ENCODE measurements at regions not wholly inside any gene's neighbourhood (a gene's known extent, or its start where the extent isn't known, plus 50 kb on each side); places are given as distances from the start of the nearest gene placed in this dataset.

DNA sequence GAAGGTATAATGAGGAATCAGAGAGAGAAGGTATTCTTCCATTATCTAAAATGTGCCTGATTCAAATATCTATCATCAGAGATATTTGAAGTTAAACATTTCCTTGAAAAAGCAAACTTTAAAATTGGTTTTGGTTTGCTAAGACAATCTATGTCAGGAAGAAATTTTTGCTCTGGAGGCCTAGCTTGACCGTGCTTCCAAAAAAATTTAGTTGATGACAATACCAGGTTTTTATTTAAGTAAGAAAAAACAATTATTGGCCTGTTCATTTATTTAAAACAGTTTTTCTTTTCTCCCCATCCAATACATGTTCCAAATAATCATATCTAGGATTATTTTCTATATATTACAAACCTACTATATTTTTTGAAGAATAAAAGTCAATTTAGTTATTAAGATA is 75.3 kb downstream of the OTOL1 start:
- Mint-ChIP-seq H3K4me3 (no peak overlapping the region), H3K36me3 (no peaks in the 10 kb centered on the region), H3K27me3 (ENCODE audit: low read depth) (no peaks in the 10 kb centered on the region), H3K4me1 (peaks cover 10% of the 10 kb centered on the region), H3K9me3 (no peaks in the 10 kb centered on the region), H3K27ac (no peak overlapping the region)
- TF ChIP-seq, protein P1, sequence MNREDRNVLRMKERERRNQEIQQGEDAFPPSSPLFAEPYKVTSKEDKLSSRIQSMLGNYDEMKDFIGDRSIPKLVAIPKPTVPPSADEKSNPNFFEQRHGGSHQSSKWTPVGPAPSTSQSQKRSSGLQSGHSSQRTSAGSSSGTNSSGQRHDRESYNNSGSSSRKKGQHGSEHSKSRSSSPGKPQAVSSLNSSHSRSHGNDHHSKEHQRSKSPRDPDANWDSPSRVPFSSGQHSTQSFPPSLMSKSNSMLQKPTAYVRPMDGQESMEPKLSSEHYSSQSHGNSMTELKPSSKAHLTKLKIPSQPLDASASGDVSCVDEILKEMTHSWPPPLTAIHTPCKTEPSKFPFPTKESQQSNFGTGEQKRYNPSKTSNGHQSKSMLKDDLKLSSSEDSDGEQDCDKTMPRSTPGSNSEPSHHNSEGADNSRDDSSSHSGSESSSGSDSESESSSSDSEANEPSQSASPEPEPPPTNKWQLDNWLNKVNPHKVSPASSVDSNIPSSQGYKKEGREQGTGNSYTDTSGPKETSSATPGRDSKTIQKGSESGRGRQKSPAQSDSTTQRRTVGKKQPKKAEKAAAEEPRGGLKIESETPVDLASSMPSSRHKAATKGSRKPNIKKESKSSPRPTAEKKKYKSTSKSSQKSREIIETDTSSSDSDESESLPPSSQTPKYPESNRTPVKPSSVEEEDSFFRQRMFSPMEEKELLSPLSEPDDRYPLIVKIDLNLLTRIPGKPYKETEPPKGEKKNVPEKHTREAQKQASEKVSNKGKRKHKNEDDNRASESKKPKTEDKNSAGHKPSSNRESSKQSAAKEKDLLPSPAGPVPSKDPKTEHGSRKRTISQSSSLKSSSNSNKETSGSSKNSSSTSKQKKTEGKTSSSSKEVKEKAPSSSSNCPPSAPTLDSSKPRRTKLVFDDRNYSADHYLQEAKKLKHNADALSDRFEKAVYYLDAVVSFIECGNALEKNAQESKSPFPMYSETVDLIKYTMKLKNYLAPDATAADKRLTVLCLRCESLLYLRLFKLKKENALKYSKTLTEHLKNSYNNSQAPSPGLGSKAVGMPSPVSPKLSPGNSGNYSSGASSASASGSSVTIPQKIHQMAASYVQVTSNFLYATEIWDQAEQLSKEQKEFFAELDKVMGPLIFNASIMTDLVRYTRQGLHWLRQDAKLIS (CRISPR knock-in tag; IDR thresholded peaks at IDR 0.05; ENCODE audit: borderline replicate concordance) = no peak
- TF ChIP-seq MYBL2 (CRISPR knock-in tag; IDR thresholded peaks at IDR 0.05) (no peak), SMAD4 (CRISPR knock-in tag; IDR thresholded peaks at IDR 0.05) (no peak), NR2C2 (CRISPR knock-in tag; IDR thresholded peaks at IDR 0.05) (no peak), RELA (CRISPR knock-in tag; IDR thresholded peaks at IDR 0.05; ENCODE audit: borderline replicate concordance) (no peak), ZNF416 (CRISPR knock-in tag; IDR thresholded peaks at IDR 0.05) (no peak), IRF2 (CRISPR knock-in tag; IDR thresholded peaks at IDR 0.05; ENCODE audit: borderline replicate concordance, low read depth) (no peak), FOXK1 (CRISPR knock-in tag; IDR thresholded peaks at IDR 0.05) (no peak), GTF2I (CRISPR knock-in tag; conservative IDR thresholded peaks at IDR 0.05) (no peak), ZNF423 (CRISPR knock-in tag; IDR thresholded peaks at IDR 0.05) (no peak), CREB1 (CRISPR knock-in tag; IDR thresholded peaks at IDR 0.05) (no peak), ZNF219 (CRISPR knock-in tag; IDR thresholded peaks at IDR 0.05; ENCODE audit: borderline replicate concordance) (no peak)
- TF ChIP-seq, protein P2, sequence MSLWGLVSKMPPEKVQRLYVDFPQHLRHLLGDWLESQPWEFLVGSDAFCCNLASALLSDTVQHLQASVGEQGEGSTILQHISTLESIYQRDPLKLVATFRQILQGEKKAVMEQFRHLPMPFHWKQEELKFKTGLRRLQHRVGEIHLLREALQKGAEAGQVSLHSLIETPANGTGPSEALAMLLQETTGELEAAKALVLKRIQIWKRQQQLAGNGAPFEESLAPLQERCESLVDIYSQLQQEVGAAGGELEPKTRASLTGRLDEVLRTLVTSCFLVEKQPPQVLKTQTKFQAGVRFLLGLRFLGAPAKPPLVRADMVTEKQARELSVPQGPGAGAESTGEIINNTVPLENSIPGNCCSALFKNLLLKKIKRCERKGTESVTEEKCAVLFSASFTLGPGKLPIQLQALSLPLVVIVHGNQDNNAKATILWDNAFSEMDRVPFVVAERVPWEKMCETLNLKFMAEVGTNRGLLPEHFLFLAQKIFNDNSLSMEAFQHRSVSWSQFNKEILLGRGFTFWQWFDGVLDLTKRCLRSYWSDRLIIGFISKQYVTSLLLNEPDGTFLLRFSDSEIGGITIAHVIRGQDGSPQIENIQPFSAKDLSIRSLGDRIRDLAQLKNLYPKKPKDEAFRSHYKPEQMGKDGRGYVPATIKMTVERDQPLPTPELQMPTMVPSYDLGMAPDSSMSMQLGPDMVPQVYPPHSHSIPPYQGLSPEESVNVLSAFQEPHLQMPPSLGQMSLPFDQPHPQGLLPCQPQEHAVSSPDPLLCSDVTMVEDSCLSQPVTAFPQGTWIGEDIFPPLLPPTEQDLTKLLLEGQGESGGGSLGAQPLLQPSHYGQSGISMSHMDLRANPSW (CRISPR knock-in tag; conservative IDR thresholded peaks at IDR 0.05; ENCODE audit: low read depth) = no peak
- TF ChIP-seq, protein P3, sequence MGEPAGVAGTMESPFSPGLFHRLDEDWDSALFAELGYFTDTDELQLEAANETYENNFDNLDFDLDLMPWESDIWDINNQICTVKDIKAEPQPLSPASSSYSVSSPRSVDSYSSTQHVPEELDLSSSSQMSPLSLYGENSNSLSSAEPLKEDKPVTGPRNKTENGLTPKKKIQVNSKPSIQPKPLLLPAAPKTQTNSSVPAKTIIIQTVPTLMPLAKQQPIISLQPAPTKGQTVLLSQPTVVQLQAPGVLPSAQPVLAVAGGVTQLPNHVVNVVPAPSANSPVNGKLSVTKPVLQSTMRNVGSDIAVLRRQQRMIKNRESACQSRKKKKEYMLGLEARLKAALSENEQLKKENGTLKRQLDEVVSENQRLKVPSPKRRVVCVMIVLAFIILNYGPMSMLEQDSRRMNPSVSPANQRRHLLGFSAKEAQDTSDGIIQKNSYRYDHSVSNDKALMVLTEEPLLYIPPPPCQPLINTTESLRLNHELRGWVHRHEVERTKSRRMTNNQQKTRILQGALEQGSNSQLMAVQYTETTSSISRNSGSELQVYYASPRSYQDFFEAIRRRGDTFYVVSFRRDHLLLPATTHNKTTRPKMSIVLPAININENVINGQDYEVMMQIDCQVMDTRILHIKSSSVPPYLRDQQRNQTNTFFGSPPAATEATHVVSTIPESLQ (CRISPR knock-in tag; IDR thresholded peaks at IDR 0.05) = no peak
- TF ChIP-seq, protein P4, sequence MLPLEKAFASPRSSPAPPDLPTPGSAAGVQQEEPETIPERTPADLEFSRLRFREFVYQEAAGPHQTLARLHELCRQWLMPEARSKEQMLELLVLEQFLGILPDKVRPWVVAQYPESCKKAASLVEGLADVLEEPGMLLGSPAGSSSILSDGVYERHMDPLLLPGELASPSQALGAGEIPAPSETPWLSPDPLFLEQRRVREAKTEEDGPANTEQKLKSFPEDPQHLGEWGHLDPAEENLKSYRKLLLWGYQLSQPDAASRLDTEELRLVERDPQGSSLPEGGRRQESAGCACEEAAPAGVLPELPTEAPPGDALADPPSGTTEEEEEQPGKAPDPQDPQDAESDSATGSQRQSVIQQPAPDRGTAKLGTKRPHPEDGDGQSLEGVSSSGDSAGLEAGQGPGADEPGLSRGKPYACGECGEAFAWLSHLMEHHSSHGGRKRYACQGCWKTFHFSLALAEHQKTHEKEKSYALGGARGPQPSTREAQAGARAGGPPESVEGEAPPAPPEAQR (CRISPR knock-in tag; IDR thresholded peaks at IDR 0.05) = no peak
- TF ChIP-seq, protein P5, sequence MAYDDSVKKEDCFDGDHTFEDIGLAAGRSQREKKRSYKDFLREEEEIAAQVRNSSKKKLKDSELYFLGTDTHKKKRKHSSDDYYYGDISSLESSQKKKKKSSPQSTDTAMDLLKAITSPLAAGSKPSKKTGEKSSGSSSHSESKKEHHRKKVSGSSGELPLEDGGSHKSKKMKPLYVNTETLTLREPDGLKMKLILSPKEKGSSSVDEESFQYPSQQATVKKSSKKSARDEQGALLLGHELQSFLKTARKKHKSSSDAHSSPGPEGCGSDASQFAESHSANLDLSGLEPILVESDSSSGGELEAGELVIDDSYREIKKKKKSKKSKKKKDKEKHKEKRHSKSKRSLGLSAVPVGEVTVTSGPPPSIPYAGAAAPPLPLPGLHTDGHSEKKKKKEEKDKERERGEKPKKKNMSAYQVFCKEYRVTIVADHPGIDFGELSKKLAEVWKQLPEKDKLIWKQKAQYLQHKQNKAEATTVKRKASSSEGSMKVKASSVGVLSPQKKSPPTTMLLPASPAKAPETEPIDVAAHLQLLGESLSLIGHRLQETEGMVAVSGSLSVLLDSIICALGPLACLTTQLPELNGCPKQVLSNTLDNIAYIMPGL (CRISPR knock-in tag; IDR thresholded peaks at IDR 0.05) = no peak
- TF ChIP-seq, protein P6, sequence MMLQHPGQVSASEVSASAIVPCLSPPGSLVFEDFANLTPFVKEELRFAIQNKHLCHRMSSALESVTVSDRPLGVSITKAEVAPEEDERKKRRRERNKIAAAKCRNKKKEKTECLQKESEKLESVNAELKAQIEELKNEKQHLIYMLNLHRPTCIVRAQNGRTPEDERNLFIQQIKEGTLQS (CRISPR knock-in tag; conservative IDR thresholded peaks at IDR 0.05) = no peak
- TF ChIP-seq, protein P7, sequence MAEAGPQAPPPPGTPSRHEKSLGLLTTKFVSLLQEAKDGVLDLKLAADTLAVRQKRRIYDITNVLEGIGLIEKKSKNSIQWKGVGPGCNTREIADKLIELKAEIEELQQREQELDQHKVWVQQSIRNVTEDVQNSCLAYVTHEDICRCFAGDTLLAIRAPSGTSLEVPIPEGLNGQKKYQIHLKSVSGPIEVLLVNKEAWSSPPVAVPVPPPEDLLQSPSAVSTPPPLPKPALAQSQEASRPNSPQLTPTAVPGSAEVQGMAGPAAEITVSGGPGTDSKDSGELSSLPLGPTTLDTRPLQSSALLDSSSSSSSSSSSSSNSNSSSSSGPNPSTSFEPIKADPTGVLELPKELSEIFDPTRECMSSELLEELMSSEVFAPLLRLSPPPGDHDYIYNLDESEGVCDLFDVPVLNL (CRISPR knock-in tag; IDR thresholded peaks at IDR 0.05; ENCODE audit: borderline replicate concordance, low read depth) = no peak
- TF ChIP-seq, protein P8, sequence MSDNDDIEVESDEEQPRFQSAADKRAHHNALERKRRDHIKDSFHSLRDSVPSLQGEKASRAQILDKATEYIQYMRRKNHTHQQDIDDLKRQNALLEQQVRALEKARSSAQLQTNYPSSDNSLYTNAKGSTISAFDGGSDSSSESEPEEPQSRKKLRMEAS (CRISPR knock-in tag; IDR thresholded peaks at IDR 0.05) = no peak
- ChIA-PET POLR2A (no interaction called here), CTCF (no interaction called here)
- DNase-seq (ENCODE audit: low spot score) (no peak), ATAC-seq (no peak)

Data from WTC11 (cell line).